GM12892 (cell line): ENCODE measurements at regions not wholly inside any gene's neighbourhood (a gene's known extent, or its start where the extent isn't known, plus 50 kb on each side); places are given as distances from the start of the nearest gene placed in this dataset.

Source experiments
- POLR2A ChIP-seq: IDR thresholded peaks from 2 replicates; pipeline ENCODE4 v1.6.1; 2011; ENCODE audit warnings: low read depth, low read length, control low read depth
- TAF1 ChIP-seq: IDR thresholded peaks from 2 replicates; pipeline ENCODE4 v1.6.1; 2011; ENCODE audit warnings: low read depth, mild to moderate bottlenecking, control low read depth, low read length, borderline replicate concordance

GRCh38 chr5:107135391-107135790, 535.3 kb downstream of the EFNA5 start:
- no peak for TF ChIP-seq TAF1
- TF ChIP-seq POLR2A: no peak
